Prostate gland (tissue), 2 donors: ENCODE measurements at regions not wholly inside any gene's neighbourhood (a gene's known extent, or its start where the extent isn't known, plus 50 kb on each side); places are given as distances from the start of the nearest gene placed in this dataset.

Experiments used
- DNase-seq: peaks from one replicate; pipeline ENCODE4 v3.0.0-alpha.2; 2019; ENCODE audit warnings: low spot score
- H3K27ac ChIP-seq, 2 donors: fragments of 200-600 bp; sonication (generic); 2 replicates each; pipeline ENCODE4 v1.5.1; 2017 to 2019
- H3K27me3 ChIP-seq: fragments of 200-600 bp; sonication (generic); replicated peaks from 2 replicates; pipeline ENCODE4 v1.5.1; 2019; ENCODE audit not compliant: insufficient read depth
- H3K36me3 ChIP-seq, 2 donors: fragments of 200-600 bp; sonication (generic); 1 replicate in 1 of 2; 2 replicates in 1 of 2; pipeline versions ENCODE4 v1.5.1 to v1.8.1; 2017 to 2019
- H3K4me1 ChIP-seq: fragments of 200-600 bp; sonication (generic); replicated peaks from 2 replicates; pipeline ENCODE4 v1.5.1; 2019
- H3K4me3 ChIP-seq, 2 donors: fragments of 200-600 bp; sonication (generic); 2 replicates each; pipeline ENCODE4 v1.5.1; 2017 to 2019
- H3K9me3 ChIP-seq: fragments of 200-600 bp; sonication (generic); 2 replicates; pipeline ENCODE4 v1.5.1; 2017
- CTCF ChIP-seq, 4 experiments: fragments of 200-600 bp in 2 of 4; fragments of 450-650 bp in 2 of 4; sonication (generic) in 2 of 4; IDR thresholded peaks; 1 replicate in 3 of 4; 2 replicates in 1 of 4; pipeline ENCODE4 v1.5.1; 2016 to 2019; ENCODE audit warnings: antibody characterized with exemption in 4 of 4, mild to moderate bottlenecking in 2 of 4, moderate library complexity in 2 of 4
- POLR2A ChIP-seq: fragments of 450-650 bp; IDR thresholded peaks from one replicate; pipeline ENCODE4 v1.6.1; 2016; ENCODE audit warnings: antibody characterized with exemption, mild to moderate bottlenecking
- POLR2AphosphoS5 ChIP-seq: sonication (generic); formaldehyde crosslinking; IDR thresholded peaks from one replicate; pipeline ENCODE4 v1.6.1; 2017; ENCODE audit warnings: antibody characterized with exemption
- WGBS: methylation state at CpG from one replicate; pipeline ENCODE4 v1.1.5; 2018; 5-methylcytosine and 5-hydroxymethylcytosine counted together
- intact Hi-C: fragments of 100-400 bp; cut with DNase I; formaldehyde crosslinking; loops from one replicate; pipeline ENCODE4 v1.14.2; 2022

DNA sequence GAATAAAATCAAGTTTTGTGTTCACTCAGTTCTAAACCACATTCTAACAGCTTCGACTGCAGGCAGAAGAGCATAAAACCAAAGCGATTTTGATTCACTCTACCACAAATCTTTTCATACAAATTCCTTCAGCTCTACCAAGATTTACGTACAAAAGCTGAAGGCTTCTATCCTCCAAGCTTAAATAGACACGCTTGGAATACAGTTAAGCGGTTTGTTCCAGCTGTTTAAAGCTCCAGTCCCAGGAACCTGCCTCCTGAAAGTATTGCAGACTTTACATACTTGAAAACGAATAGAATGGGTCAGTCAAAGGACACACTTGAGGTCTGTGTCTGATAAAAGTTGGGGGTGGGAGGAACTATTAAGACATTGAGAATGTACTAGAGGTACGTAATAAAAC, 102.9 kb downstream of the MPP7 start:
- no peaks in the 10 kb centered on the region for H3K36me3 ChIP-seq
- no peaks in the 10 kb centered on the region for H3K9me3 ChIP-seq
- intact Hi-C loops: no loop called here
- 86% methylated on average over 7 of the region's 7 CpGs for WGBS
- no peaks in the 10 kb centered on the region for H3K27me3 ChIP-seq
- no peaks in the 10 kb centered on the region for H3K4me1 ChIP-seq
- TF ChIP-seq POLR2AphosphoS5: no peak
- no peak for TF ChIP-seq POLR2A
- no peak for TF ChIP-seq CTCF (IDR thresholded peaks at IDR 0.05)
- DNase-seq: no peak
- H3K4me3 ChIP-seq: no peak overlapping the region
- no peak overlapping the region for H3K27ac ChIP-seq

DNA sequence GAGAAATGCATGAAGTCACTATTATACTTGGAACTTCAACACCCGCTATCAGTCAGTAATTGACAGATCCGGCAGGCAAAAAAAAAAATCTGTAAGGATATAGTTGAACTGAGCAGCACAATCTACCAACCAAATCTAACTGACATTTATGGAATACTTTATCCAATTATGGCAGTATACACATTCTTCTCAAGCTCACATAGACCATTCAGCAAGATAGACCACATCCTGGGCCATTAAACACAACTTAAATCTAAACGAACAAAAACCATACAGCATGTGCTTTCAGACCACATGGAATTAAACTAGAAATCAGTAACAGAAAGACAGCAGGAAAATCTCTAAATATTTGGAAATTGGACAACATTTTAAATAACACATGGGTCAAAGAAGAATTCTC, 112.7 kb downstream of the MPP7 start:
- intact Hi-C loops: no loop called here
- Histone ChIP-seq H3K4me1 (no peaks in the 10 kb centered on the region), H3K27ac (no peak overlapping the region), H3K27me3 (no peaks in the 10 kb centered on the region), H3K36me3 (no peaks in the 10 kb centered on the region), H3K4me3 (no peak overlapping the region), H3K9me3 (no peaks in the 10 kb centered on the region)
- TF ChIP-seq CTCF (IDR thresholded peaks at IDR 0.05) (no peak), POLR2AphosphoS5 (no peak), POLR2A (no peak)
- WGBS: 76% methylated on average over 3 of the region's 3 CpGs
- DNase-seq: no peak

DNA sequence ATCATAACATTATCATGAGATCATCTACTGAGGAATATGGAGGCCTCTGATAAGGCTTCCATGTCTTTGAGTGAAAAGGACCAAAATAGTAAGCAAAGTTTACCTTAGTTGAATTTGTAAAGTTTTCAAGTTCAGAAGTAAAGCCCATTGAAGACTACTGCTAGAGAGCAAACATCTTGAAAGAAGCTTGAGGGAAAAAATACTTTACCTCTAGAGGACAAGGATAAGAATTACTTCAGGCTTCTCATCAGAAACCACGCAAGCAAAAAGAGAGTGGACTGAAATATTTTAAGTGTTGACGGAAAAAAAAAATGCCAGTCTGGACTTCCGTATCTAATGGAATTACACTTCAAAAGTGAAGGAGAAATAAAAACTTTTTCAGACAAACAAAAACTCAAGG, 114.3 kb downstream of the MPP7 start:
- intact Hi-C loops: no loop called here
- DNase-seq: no peak
- H3K27ac ChIP-seq: no peak overlapping the region
- H3K4me1 ChIP-seq: no peaks in the 10 kb centered on the region
- TF ChIP-seq POLR2A: no peak
- TF ChIP-seq POLR2AphosphoS5: no peak
- TF ChIP-seq CTCF (IDR thresholded peaks at IDR 0.05): no peak
- 92% methylated on average over 3 of the region's 3 CpGs for WGBS
- H3K27me3 ChIP-seq: no peaks in the 10 kb centered on the region
- no peaks in the 10 kb centered on the region for H3K36me3 ChIP-seq
- H3K4me3 ChIP-seq: no peak overlapping the region
- no peaks in the 10 kb centered on the region for H3K9me3 ChIP-seq

DNA sequence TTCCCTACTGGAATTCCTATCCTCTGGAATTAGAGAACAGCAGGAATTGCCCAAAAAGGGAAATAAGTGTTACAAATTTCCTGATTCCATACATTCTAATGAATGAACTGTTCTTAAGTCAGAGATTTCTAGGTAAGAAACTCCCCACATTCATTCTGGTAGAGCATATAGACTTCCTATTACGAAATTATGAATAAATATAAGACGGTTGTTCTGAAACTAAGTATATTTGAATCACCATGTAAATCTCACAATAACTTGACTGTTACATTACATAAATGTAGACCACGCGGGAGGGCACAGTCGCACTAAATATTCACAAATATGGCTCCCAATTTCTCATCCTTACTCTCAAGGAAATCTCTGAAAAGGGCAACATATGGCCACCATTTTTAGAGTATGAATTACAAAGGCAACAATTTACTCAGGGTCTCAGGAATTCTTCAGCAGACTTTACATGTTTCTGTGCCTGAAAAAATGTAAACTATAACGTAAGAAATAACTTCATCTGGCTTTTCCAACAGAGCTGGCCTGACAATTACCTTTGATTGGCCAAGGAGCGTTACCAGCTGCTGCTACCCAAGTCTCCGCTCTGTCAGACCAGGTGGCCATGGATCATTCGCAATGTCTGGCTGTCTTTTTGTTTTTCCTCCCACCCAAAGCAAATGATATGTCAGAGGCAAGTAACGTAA, 115.8 kb downstream of the MPP7 start:
- H3K27ac ChIP-seq: no peak overlapping the region
- H3K9me3 ChIP-seq: no peaks in the 10 kb centered on the region
- DNase-seq: no peak
- no peak overlapping the region for H3K4me3 ChIP-seq
- no peaks in the 10 kb centered on the region for H3K4me1 ChIP-seq
- intact Hi-C loops: no loop called here
- H3K36me3 ChIP-seq: no peaks in the 10 kb centered on the region
- 95% methylated on average over 10 of the region's 10 CpGs for WGBS
- TF ChIP-seq CTCF (IDR thresholded peaks at IDR 0.05): no peak
- no peak for TF ChIP-seq POLR2AphosphoS5
- no peak for TF ChIP-seq POLR2A
- H3K27me3 ChIP-seq: no peaks in the 10 kb centered on the region

- WGBS: 85% methylated on average over 4 of the region's 4 CpGs
- DNase-seq: no peak
- TF ChIP-seq POLR2AphosphoS5 (no peak), CTCF (IDR thresholded peaks at IDR 0.05) (no peak), POLR2A (no peak)
- H3K27me3 ChIP-seq: no peaks in the 10 kb centered on the region
- H3K27ac ChIP-seq: no peak overlapping the region
- no peaks in the 10 kb centered on the region for H3K9me3 ChIP-seq
- H3K36me3 ChIP-seq: no peaks in the 10 kb centered on the region
- intact Hi-C loops: no loop called here
- no peaks in the 10 kb centered on the region for H3K4me1 ChIP-seq
- no peak overlapping the region for H3K4me3 ChIP-seq
Observed at GRCh38 chr10:28186461-28186860, 116.4 kb downstream of the MPP7 start.
